Immature natural killer cell (primary cell): ENCODE measurements at regions not wholly inside any gene's neighbourhood (a gene's known extent, or its start where the extent isn't known, plus 50 kb on each side); places are given as distances from the start of the nearest gene placed in this dataset.
"Not testable (repeated sequence)": the region's sequence is repeated elsewhere in the genome, so short reads cannot be mapped to it uniquely, and the experiment has no call there.

Experiments
- DNase-seq, 3 donors: peaks; one replicate each; pipeline ENCODE4 v3.0.0; 2022; ENCODE audit warnings: mixed read lengths in 1 of 3
- H3K27ac Mint-ChIP-seq, 6 donors: one replicate each; pipeline ENCODE4 v1.8.0; 2020; ENCODE audit warnings: mixed read lengths in 6 of 6, mild to moderate bottlenecking in 5 of 6, inconsistent platforms in 4 of 6, moderate library complexity in 3 of 6
- H3K27me3 Mint-ChIP-seq, 3 donors: one replicate each; pipeline ENCODE4 v1.8.0; 2020 to 2021; ENCODE audit warnings: low read depth in 3 of 3, mild to moderate bottlenecking in 3 of 3, mixed read lengths in 3 of 3, moderate library complexity in 3 of 3, inconsistent platforms in 1 of 3
- H3K36me3 Mint-ChIP-seq, 3 donors: one replicate each; pipeline ENCODE4 v1.8.0; 2020; ENCODE audit warnings: mixed read lengths in 3 of 3, inconsistent platforms in 2 of 3, mild to moderate bottlenecking in 2 of 3
- H3K4me1 Mint-ChIP-seq, 2 donors: one replicate each; pipeline ENCODE4 v1.8.0; 2020; ENCODE audit warnings: inconsistent platforms in 2 of 2, mild to moderate bottlenecking in 2 of 2, mixed read lengths in 2 of 2, moderate library complexity in 1 of 2
- H3K4me3 Mint-ChIP-seq, 5 donors: one replicate each; pipeline ENCODE4 v1.8.0; 2020; ENCODE audit warnings: mild to moderate bottlenecking in 5 of 5, mixed read lengths in 5 of 5, inconsistent platforms in 3 of 5, moderate library complexity in 3 of 5
- H3K9me3 Mint-ChIP-seq, 6 donors: one replicate each; pipeline ENCODE4 v1.8.0; 2020; ENCODE audit warnings: mild to moderate bottlenecking in 6 of 6, mixed read lengths in 6 of 6, inconsistent platforms in 4 of 6, moderate library complexity in 3 of 6

DNA sequence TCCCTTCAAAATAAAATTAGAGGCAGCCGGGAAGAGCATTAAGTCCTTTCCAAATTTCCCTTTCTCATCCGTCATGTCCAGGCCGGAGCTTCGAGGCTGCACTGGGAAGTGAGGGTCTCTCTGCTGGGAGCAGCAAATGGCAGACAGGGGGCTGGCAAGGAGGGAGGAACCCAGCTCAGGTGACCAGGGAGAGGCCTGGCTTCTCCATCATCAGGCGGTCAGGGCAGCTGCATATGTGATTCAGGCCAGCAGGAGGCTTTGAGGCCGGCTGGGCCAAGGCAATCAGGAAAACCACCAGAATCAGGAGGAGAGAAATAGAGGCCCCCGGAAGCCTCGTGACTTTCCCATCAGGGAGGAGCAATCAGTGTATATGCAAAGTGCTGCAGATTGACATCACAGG lies 85.0 kb upstream of the RPL38 start:
- no peaks in the 10 kb centered on the region for H3K9me3 Mint-ChIP-seq
- H3K27ac Mint-ChIP-seq: no peak overlapping the region
- DNase-seq: no peak
- H3K36me3 Mint-ChIP-seq: no peaks in the 10 kb centered on the region
- no peak overlapping the region for H3K4me3 Mint-ChIP-seq
- no peaks in the 10 kb centered on the region for H3K4me1 Mint-ChIP-seq
- H3K27me3 Mint-ChIP-seq: peaks cover 4 to 11% (median 7%) of the 10 kb centered on the region in 3 donors

DNA sequence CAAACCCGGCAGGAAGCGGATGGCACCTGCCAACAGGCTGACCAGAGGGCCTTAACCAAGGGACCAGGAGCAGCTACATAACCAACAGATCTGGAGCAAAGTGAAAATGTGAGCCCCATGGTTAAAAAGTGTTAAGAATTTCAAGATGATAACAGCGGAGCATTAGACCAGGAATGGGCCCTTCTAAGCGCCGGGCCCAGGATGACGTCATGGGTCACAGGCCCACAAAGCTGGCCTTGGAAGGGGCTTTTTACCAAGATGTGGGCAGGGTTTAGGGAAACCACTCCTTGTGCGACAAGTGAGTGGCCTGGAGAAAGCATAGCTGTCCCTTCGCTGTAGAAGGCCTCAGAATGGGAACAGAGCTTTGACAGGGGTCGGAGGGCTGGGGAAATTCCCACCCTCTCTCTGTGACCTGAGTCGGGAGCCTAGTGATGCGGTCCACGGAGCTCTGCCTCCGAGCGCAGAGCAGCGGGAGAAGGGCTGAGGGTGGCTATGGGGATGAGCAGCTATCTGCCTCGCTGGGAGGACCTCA lies 84.4 kb upstream of the RPL38 start:
- no peaks in the 10 kb centered on the region for H3K4me1 Mint-ChIP-seq
- no peak overlapping the region for H3K4me3 Mint-ChIP-seq
- H3K27me3 Mint-ChIP-seq: peaks cover 4 to 14% (median 7%) of the 10 kb centered on the region in 3 donors
- H3K9me3 Mint-ChIP-seq: no peaks in the 10 kb centered on the region
- DNase-seq: no peak
- no peak overlapping the region for H3K27ac Mint-ChIP-seq
- no peaks in the 10 kb centered on the region for H3K36me3 Mint-ChIP-seq

DNA sequence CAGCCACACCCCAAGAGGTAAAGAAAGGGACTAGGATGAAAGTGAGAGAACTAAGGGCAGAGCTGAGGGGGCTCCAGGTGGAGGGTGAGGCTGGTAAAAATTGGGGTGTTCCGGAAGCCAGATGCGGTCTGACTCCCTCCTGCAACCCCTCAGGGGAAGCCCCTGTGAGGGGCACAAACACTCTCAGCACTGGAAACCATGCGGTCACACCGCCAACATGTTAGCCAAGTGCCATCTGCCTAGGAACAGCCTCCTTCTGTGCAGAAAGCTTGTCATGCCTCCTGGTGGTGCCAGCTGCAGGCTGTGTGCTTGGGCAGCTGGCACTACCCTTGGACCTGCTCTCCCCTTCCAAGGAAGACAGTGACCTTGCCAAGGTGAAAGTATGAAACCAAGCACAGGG lies 83.5 kb upstream of the RPL38 start:
- no peaks in the 10 kb centered on the region for H3K9me3 Mint-ChIP-seq
- no peak overlapping the region for H3K4me3 Mint-ChIP-seq
- H3K27ac Mint-ChIP-seq: no peak overlapping the region
- H3K36me3 Mint-ChIP-seq: no peaks in the 10 kb centered on the region
- DNase-seq: no peak
- H3K4me1 Mint-ChIP-seq: no peaks in the 10 kb centered on the region
- peaks cover 4 to 14% (median 7%) of the 10 kb centered on the region in 3 donors for H3K27me3 Mint-ChIP-seq

GRCh38 chr17:74123350-74123749 lies 80.1 kb upstream of the RPL38 start:
- Mint-ChIP-seq H3K4me3 (no peak overlapping the region), H3K36me3 (no peaks in the 10 kb centered on the region), H3K27ac (no peak overlapping the region), H3K9me3 (peaks cover 0 to 1% (median 0%) of the 10 kb centered on the region in 6 donors), H3K4me1 (no peaks in the 10 kb centered on the region), H3K27me3 (peaks cover 2 to 17% (median 11%) of the 10 kb centered on the region in 3 donors)
- DNase-seq: no peak

DNA sequence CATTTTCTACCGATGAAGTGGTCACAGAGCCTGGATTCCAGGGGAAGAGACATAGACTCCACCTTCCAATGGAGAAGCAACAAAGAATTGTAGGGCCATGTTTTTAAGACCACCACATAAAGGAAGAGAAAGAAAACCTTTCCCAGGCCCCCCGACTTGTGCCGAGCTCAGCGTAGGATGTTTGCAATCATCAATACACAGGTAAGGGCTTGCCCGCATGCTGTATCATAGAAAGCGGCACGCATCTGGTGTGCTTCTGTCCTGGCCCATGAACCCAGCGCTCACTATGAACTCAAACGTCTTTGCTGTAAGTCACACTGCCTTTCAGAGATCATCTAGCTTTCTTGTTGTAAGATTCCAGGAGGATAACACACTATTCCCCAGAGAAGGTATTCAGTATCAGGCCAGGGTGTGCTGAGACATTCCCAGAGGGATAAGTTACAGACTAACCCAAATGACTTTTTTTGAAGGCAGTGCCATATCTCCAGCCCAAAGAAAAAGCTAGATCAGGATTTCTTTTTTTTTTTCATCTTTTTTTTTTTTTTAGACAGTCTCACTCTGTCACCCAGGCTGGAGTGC lies 79.5 kb upstream of the RPL38 start:
- H3K36me3 Mint-ChIP-seq: no peaks in the 10 kb centered on the region
- no peaks in the 10 kb centered on the region for H3K4me1 Mint-ChIP-seq
- H3K9me3 Mint-ChIP-seq: peaks cover 0 to 1% (median 0%) of the 10 kb centered on the region in 6 donors
- no peak for DNase-seq
- H3K4me3 Mint-ChIP-seq: no peak overlapping the region
- H3K27me3 Mint-ChIP-seq: peaks cover 2 to 19% (median 9%) of the 10 kb centered on the region in 3 donors
- no peak overlapping the region for H3K27ac Mint-ChIP-seq

- peaks cover 0 to 1% (median 0%) of the 10 kb centered on the region in 6 donors for H3K9me3 Mint-ChIP-seq
- no peaks in the 10 kb centered on the region for H3K36me3 Mint-ChIP-seq
- H3K27me3 Mint-ChIP-seq: peaks cover 2 to 21% (median 9%) of the 10 kb centered on the region in 3 donors
- no peak overlapping the region for H3K27ac Mint-ChIP-seq
- no peaks in the 10 kb centered on the region for H3K4me1 Mint-ChIP-seq
- no peak overlapping the region for H3K4me3 Mint-ChIP-seq
- no peak for DNase-seq
These were observed 78.3 kb upstream of the RPL38 start for GRCh38 chr17:74125156-74125555.

GRCh38 chr17:74126179-74126900 lies 77.1 kb upstream of the RPL38 start:
- DNase-seq: no peak
- no peak overlapping the region for H3K27ac Mint-ChIP-seq
- no peaks in the 10 kb centered on the region for H3K4me1 Mint-ChIP-seq
- H3K4me3 Mint-ChIP-seq: no peak overlapping the region
- H3K36me3 Mint-ChIP-seq: no peaks in the 10 kb centered on the region
- peaks cover 0 to 1% (median 0%) of the 10 kb centered on the region in 6 donors for H3K9me3 Mint-ChIP-seq
- H3K27me3 Mint-ChIP-seq: peaks cover 2 to 19% (median 7%) of the 10 kb centered on the region in 3 donors

DNA sequence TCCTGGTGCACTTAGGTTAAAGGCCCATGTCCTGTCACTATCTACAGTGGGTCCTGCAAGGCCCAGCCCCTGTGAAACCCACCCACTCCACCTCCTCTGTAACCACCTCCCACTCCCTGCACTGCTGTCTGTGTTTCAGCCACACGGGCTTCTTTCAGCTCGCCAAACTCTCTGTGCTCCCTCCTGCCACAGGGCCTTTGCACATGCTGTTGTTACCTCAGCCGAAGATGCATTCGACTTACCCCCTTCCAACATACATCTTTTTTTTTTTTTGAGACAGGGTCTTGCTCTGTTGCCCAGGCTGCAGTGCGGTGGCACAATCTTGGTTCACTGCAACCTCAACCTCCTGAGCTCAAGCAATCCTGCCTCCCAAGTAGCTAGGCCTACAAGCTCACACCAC lies 76.5 kb upstream of the RPL38 start:
- H3K4me3 Mint-ChIP-seq: no peak overlapping the region
- H3K27ac Mint-ChIP-seq: no peak overlapping the region
- peaks cover 2 to 21% (median 7%) of the 10 kb centered on the region in 3 donors for H3K27me3 Mint-ChIP-seq

DNA sequence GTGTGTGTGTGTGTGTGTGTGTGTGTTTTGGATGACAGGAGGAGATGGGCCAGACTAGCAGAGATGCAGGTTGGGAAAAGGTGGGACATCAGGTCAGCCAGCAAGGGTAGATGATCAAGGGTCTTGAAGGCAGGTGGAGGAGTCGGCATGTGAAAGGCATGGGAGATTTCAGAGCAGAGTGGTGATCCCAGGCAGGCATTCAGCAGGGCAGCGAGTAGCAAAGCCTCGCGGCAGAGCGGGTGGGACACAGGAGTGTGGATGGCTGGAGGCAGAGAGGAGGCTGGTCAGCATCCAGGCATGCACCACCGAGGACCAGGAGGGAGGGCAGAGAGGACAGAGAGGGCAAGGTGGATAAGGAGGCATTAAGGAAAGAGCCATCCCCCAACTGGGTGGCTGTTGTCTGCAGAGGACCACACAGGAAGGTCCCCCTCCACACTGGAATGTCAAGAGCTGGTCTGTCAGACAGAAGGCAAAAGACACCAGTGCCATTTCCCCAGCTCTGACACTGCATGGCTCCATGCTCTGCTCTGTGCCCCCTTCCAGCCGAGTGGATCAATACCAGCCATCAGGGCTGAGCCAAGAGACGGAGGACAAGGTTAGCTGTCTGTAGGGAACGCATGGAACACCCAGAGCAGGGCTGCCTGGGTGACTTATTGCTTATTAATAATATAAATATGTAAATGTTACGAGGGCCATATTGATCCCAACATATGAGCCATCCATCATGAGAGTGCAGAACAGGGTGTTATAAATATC lies 74.8 kb upstream of the RPL38 start:
- Mint-ChIP-seq H3K27me3 (peaks cover 2 to 18% (median 8%) of the 10 kb centered on the region in 3 donors), H3K4me1 (no peaks in the 10 kb centered on the region), H3K4me3 (no peak overlapping the region), H3K9me3 (peaks cover 0 to 1% (median 0%) of the 10 kb centered on the region in 6 donors), H3K27ac (no peak overlapping the region), H3K36me3 (no peaks in the 10 kb centered on the region)
- DNase-seq: no peak

More for the DNA sequence above, 76.5 kb upstream of the RPL38 start:
- Mint-ChIP-seq H3K4me1 (no peaks in the 10 kb centered on the region), H3K36me3 (no peaks in the 10 kb centered on the region), H3K9me3 (peaks cover 0 to 1% (median 0%) of the 10 kb centered on the region in 6 donors)
- DNase-seq: no peak

DNA sequence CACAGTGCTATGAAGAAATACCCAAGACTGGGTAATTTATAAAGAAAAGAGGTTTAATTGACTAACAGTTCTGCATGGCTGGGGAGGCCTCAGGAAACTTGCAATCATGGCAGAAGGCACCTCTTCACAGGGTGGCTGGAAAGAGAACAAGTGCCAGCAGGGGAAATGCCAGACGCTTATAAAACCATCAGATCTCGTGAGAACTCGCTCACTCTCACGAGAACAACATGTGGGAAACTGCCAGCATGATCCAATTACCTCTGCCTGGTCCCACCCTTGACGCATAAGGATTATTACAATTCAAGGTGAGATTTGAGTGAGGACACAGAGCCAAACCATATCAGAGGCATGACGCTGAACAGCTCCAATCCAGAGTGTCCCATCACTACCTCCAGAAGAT lies 73.7 kb upstream of the RPL38 start:
- not testable (repeated sequence) for H3K36me3 Mint-ChIP-seq, H3K4me3 Mint-ChIP-seq

GRCh38 chr17:74130276-74130675 lies 73.2 kb upstream of the RPL38 start:
- Mint-ChIP-seq H3K36me3 (no peaks in the 10 kb centered on the region), H3K27ac (no peak overlapping the region), H3K4me1 (no peaks in the 10 kb centered on the region), H3K27me3 (peaks cover 2 to 17% (median 9%) of the 10 kb centered on the region in 3 donors), H3K9me3 (no peaks in the 10 kb centered on the region), H3K4me3 (no peak overlapping the region)
- no peak for DNase-seq

More for the DNA sequence above, 73.7 kb upstream of the RPL38 start:
- H3K27me3 Mint-ChIP-seq: peaks cover 2 to 15% (median 9%) of the 10 kb centered on the region in 3 donors
- H3K9me3 Mint-ChIP-seq, H3K27ac Mint-ChIP-seq, H3K4me1 Mint-ChIP-seq, DNase-seq: not testable (repeated sequence)

GRCh38 chr17:74130841-74131240 lies 72.6 kb upstream of the RPL38 start:
- H3K36me3 Mint-ChIP-seq: no peaks in the 10 kb centered on the region
- H3K4me3 Mint-ChIP-seq: no peak overlapping the region
- H3K27me3 Mint-ChIP-seq: peaks cover 2 to 18% (median 9%) of the 10 kb centered on the region in 3 donors
- H3K9me3 Mint-ChIP-seq: no peaks in the 10 kb centered on the region
- H3K27ac Mint-ChIP-seq: no peak overlapping the region
- DNase-seq: no peak
- no peaks in the 10 kb centered on the region for H3K4me1 Mint-ChIP-seq

DNA sequence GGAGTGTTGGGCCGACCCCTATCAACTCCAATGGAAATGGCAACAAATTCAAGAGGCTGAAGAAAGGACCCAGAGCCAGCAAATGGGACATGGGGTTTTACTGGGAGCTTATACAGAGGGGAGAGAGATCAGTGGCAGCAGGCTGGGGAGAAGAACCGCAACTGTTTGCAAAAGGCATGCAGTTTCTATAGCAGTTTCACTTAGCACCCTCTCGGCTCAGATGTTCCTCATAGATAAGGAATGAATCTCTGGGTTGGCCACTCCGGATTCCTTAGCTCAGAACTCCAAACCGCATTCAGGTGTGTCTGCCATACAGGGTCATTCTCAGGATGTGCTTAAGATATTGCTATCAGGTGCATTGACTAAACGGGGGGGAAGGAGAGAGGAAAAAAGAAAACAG lies 71.1 kb upstream of the RPL38 start:
- no peak for DNase-seq
- no peaks in the 10 kb centered on the region for H3K4me1 Mint-ChIP-seq
- H3K27ac Mint-ChIP-seq: no peak overlapping the region
- H3K4me3 Mint-ChIP-seq: no peak overlapping the region
- peaks cover 2 to 16% (median 6%) of the 10 kb centered on the region in 3 donors for H3K27me3 Mint-ChIP-seq
- H3K9me3 Mint-ChIP-seq: no peaks in the 10 kb centered on the region
- H3K36me3 Mint-ChIP-seq: no peaks in the 10 kb centered on the region

DNA sequence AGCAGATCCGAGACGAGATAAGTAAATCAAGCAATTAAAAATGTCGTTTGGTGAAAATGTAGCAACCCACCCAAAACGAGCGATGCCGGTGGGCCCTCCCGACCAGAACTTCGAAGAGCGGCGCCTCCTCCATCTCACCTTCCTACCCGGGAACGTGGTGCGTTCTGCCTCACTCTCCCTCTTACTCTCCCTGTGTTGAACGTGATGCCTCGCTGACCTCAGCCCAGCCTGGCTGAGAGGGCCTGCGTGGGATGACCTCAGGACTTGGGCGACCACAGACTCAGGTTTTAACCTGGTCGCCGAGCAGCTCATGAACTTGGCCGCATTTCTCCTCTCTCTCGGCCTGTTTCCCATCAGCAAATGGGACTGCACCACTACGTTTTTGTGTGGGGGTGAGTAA lies 69.7 kb upstream of the RPL38 start:
- peaks cover 0 to 4% (median 0%) of the 10 kb centered on the region in 6 donors for H3K9me3 Mint-ChIP-seq
- H3K4me1 Mint-ChIP-seq: no peaks in the 10 kb centered on the region
- H3K27ac Mint-ChIP-seq: no peak overlapping the region
- no peak for DNase-seq
- H3K27me3 Mint-ChIP-seq: peaks cover 3 to 22% (median 6%) of the 10 kb centered on the region in 3 donors
- no peaks in the 10 kb centered on the region for H3K36me3 Mint-ChIP-seq
- no peak overlapping the region for H3K4me3 Mint-ChIP-seq
